ENCODE measurements at regions not wholly inside any gene's neighbourhood (a gene's known extent, or its start where the extent isn't known, plus 50 kb on each side); places are given as distances from the start of the nearest gene placed in this dataset.

DNA sequence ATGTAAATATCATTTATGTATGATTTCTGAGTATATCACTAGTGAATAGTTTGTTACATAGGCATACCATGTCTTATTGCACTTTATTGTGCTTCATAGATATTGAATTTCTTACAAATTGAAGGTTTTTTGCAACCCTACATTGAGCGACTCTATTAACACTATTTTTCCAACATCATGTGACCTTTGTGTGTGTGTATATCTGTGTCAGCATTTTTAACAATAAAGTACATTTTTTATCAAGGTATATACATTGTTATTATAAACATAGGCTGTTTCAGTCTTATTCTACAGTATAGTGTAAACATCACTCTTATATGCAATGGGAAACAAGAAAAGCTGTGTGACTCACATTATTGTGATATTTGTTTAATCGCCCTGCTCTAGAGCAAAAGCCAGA lies 1944.9 kb downstream of the TP53TG3F start:
- Histone ChIP-seq H3K79me2 (ENCODE audit: low read length) (no peaks in the 10 kb centered on the region), H3K36me3 (ENCODE audit: low read depth, low read length) (no peaks in the 10 kb centered on the region), H4K20me1 (ENCODE audit: low read length) (no peaks in the 10 kb centered on the region), H3K4me3 (ENCODE audit: low read length) (no peak overlapping the region), H3K27ac (ENCODE audit: low read length) (no peak overlapping the region), H3K4me2 (ENCODE audit: low read length) (no peak overlapping the region), H2AFZ (ENCODE audit: low read length) (no peak overlapping the region), H3K9me3 (ENCODE audit: low read length) (0 out of 2 replicates have a peak, but pooled peaks cover 6% of the 10 kb centered on the region), H3K27me3 (ENCODE audit: low read length) (no peaks in the 10 kb centered on the region), H3K9ac (ENCODE audit: low read length) (no peak overlapping the region), H3K4me1 (ENCODE audit: insufficient read depth, low read length) (no peaks in the 10 kb centered on the region), H3K9me2 (replicated peaks; ENCODE audit: low read length) (no peaks in the 10 kb centered on the region), H3F3A (ENCODE audit: low read length, unreplicated experiment) (no peaks in the 10 kb centered on the region)
- TF ChIP-seq, protein P1, sequence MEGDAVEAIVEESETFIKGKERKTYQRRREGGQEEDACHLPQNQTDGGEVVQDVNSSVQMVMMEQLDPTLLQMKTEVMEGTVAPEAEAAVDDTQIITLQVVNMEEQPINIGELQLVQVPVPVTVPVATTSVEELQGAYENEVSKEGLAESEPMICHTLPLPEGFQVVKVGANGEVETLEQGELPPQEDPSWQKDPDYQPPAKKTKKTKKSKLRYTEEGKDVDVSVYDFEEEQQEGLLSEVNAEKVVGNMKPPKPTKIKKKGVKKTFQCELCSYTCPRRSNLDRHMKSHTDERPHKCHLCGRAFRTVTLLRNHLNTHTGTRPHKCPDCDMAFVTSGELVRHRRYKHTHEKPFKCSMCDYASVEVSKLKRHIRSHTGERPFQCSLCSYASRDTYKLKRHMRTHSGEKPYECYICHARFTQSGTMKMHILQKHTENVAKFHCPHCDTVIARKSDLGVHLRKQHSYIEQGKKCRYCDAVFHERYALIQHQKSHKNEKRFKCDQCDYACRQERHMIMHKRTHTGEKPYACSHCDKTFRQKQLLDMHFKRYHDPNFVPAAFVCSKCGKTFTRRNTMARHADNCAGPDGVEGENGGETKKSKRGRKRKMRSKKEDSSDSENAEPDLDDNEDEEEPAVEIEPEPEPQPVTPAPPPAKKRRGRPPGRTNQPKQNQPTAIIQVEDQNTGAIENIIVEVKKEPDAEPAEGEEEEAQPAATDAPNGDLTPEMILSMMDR (conservative IDR thresholded peaks at IDR 0.05; ENCODE audit: low read depth, low read length), result no peak
- TF ChIP-seq EZH2phosphoT487 (IDR thresholded peaks at IDR 0.05; ENCODE audit: borderline replicate concordance, low read length), result no peak
- TF ChIP-seq EZH2 (IDR thresholded peaks at IDR 0.05; ENCODE audit: low read length, unreplicated experiment), result no peak
- no TSS peak for BruUV-seq (replicated peaks)
- ATAC-seq, result no peak
- no peak for DNase-seq
- ChIA-PET POLR2A (ENCODE audit: unreplicated experiment) (no interaction called here), CTCF (no interaction called here)
- intact Hi-C loops (cut with micrococcal nuclease), result no loop called here

DNA sequence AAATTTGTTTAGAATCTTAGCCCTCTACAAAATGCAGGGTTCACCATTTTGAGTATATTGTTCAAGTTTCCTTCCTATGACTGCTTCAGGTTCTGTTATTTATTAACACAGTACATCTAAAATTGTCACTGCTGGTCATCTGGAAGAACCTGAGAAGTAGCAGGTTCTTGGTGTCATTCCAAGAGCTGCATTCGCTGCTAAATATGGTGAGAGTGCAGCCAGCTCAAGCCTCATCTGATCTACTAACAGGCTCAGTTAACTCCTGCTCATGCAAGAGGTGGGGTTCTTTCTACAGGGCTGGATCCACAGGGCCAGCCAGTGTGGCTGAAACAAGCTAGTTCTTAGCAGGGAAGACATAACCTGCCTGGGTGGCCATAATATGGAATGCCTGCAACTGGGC lies 1946.1 kb downstream of the TP53TG3F start:
- Histone ChIP-seq H4K20me1 (ENCODE audit: low read length) (no peaks in the 10 kb centered on the region), H3K9ac (ENCODE audit: low read length) (no peak overlapping the region), H3K36me3 (ENCODE audit: low read depth, low read length) (no peaks in the 10 kb centered on the region), H3K4me2 (ENCODE audit: low read length) (no peak overlapping the region), H3K4me1 (ENCODE audit: insufficient read depth, low read length) (no peaks in the 10 kb centered on the region), H2AFZ (ENCODE audit: low read length) (no peak overlapping the region), H3K27me3 (ENCODE audit: low read length) (no peaks in the 10 kb centered on the region), H3K27ac (ENCODE audit: low read length) (no peak overlapping the region), H3K9me2 (replicated peaks; ENCODE audit: low read length) (no peaks in the 10 kb centered on the region), H3K79me2 (ENCODE audit: low read length) (no peaks in the 10 kb centered on the region), H3K4me3 (ENCODE audit: low read length) (no peak overlapping the region), H3F3A (ENCODE audit: low read length, unreplicated experiment) (no peaks in the 10 kb centered on the region), H3K9me3 (ENCODE audit: low read length) (0 out of 2 replicates have a peak, but pooled peaks cover 6% of the 10 kb centered on the region)
- no peak for DNase-seq
- POLR2A ChIA-PET (ENCODE audit: unreplicated experiment), result no interaction called here
- no peak for ATAC-seq
- intact Hi-C loops (cut with micrococcal nuclease), result no loop called here
- BruUV-seq (replicated peaks), result no TSS peak
- CTCF ChIA-PET, result no interaction called here
- TF ChIP-seq EZH2 (IDR thresholded peaks at IDR 0.05; ENCODE audit: low read length, unreplicated experiment), result no peak
- TF ChIP-seq, protein P1 (conservative IDR thresholded peaks at IDR 0.05; ENCODE audit: low read depth, low read length), result no peak
- TF ChIP-seq EZH2phosphoT487 (IDR thresholded peaks at IDR 0.05; ENCODE audit: borderline replicate concordance, low read length), result no peak

DNA sequence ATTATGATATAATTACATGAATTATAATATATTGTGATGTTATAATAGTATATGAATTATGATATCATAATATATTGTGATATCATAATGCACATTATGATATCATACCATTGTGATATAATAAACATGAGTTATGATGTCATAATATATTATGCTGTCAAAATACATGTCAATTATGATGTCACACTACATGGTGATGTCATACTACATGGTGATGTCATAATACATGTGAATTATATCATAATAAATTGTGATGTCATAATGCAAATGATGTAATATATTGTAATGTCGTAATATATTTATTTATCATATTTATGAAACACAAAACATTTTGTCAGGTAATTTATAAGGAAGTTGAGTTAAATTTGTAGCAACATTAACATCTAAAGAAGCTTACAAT lies 1950.1 kb downstream of the TP53TG3F start:
- Histone ChIP-seq H3K79me2 (ENCODE audit: low read length) (no peaks in the 10 kb centered on the region), H3K9ac (ENCODE audit: low read length) (no peak overlapping the region), H3K27me3 (ENCODE audit: low read length) (no peaks in the 10 kb centered on the region), H3K4me2 (ENCODE audit: low read length) (no peak overlapping the region), H2AFZ (ENCODE audit: low read length) (no peak overlapping the region), H3K9me3 (ENCODE audit: low read length) (no peaks in the 10 kb centered on the region), H3K27ac (ENCODE audit: low read length) (no peak overlapping the region), H3K36me3 (ENCODE audit: low read depth, low read length) (no peaks in the 10 kb centered on the region), H3K4me1 (ENCODE audit: insufficient read depth, low read length) (no peaks in the 10 kb centered on the region), H3F3A (ENCODE audit: low read length, unreplicated experiment) (no peaks in the 10 kb centered on the region), H4K20me1 (ENCODE audit: low read length) (no peaks in the 10 kb centered on the region), H3K4me3 (ENCODE audit: low read length) (no peak overlapping the region), H3K9me2 (replicated peaks; ENCODE audit: low read length) (no peaks in the 10 kb centered on the region)
- ChIA-PET POLR2A (ENCODE audit: unreplicated experiment) (no interaction called here), CTCF (no interaction called here)
- ATAC-seq (no peak), DNase-seq (no peak)
- no TSS peak for BruUV-seq (replicated peaks)
- intact Hi-C loops (cut with micrococcal nuclease), result no loop called here
- TF ChIP-seq EZH2 (IDR thresholded peaks at IDR 0.05; ENCODE audit: low read length, unreplicated experiment) (no peak), EZH2phosphoT487 (IDR thresholded peaks at IDR 0.05; ENCODE audit: borderline replicate concordance, low read length) (no peak)
- TF ChIP-seq, protein P1 (conservative IDR thresholded peaks at IDR 0.05; ENCODE audit: low read depth, low read length), result no peak

All from PC-3 (cell line).